Right lobe of liver (tissue), 6 donors: ENCODE measurements at regions not wholly inside any gene's neighbourhood (a gene's known extent, or its start where the extent isn't known, plus 50 kb on each side); places are given as distances from the start of the nearest gene placed in this dataset.

Experiments used
- ATAC-seq, 4 donors: fragments of 200-7000 bp; cut with Tn5 transposase; one replicate each; pipeline ENCODE4 v1.9.1; 2020; ENCODE audit warnings: mild to moderate bottlenecking in 4 of 4, moderate library complexity in 4 of 4
- DNase-seq, 3 donors: peaks; one replicate each; pipeline ENCODE4 v3.0.0-alpha.2; 2020
- H3K27ac ChIP-seq, 3 donors: fragments of 200-600 bp; one replicate each; pipeline ENCODE4 v1.8.0; 2022
- H3K27me3 ChIP-seq, 2 donors: fragments of 200-600 bp; one replicate each; pipeline ENCODE4 v1.8.0; 2022
- H3K36me3 ChIP-seq, 4 donors: fragments of 200-600 bp; sonication (generic) in 1 of 4; one replicate each; pipeline versions ENCODE4 v1.5.1 to v1.8.0; 2017 to 2022; ENCODE audit warnings: control low read depth in 1 of 4
- H3K4me1 ChIP-seq, 4 donors: fragments of 200-600 bp; sonication (generic) in 1 of 4; one replicate each; pipeline versions ENCODE4 v1.5.1 to v1.8.0; 2017 to 2022; ENCODE audit warnings: control low read depth in 1 of 4
- H3K4me3 ChIP-seq, 3 donors: fragments of 200-600 bp; one replicate each; pipeline ENCODE4 v1.8.0; 2022
- H3K9me3 ChIP-seq, 4 donors: fragments of 200-600 bp; sonication (generic) in 1 of 4; one replicate each; pipeline versions ENCODE4 v1.5.1 to v1.8.0; 2017 to 2022; ENCODE audit warnings: control low read depth in 1 of 4
- CTCF ChIP-seq, 4 donors: fragments of 200-600 bp in 3 of 4; fragments of 450-650 bp in 1 of 4; IDR thresholded peaks; one replicate each; pipeline versions ENCODE4 v1.5.1 to v1.8.0; 2016 to 2022; ENCODE audit warnings: antibody characterized with exemption in 4 of 4, mild to moderate bottlenecking in 2 of 4
- POLR2A ChIP-seq: fragments of 450-650 bp; IDR thresholded peaks from one replicate; pipeline ENCODE4 v1.6.1; 2017; ENCODE audit warnings: antibody characterized with exemption, mild to moderate bottlenecking
- WGBS: methylation state at CpG from one replicate; pipeline ENCODE4 v1.1.6; 2018; ENCODE audit warnings: low coverage, low lambda C conversion rate; ENCODE audit not compliant: insufficient coverage; ENCODE audit errors: missing lambda C conversion rate; 5-methylcytosine and 5-hydroxymethylcytosine counted together
- intact Hi-C, 2 donors: fragments of 100-400 bp; cut with DNase I; formaldehyde crosslinking; loops; one replicate each; pipeline versions ENCODE4 v1.11.2 to v1.14.1; 2022
- donor health status: DM: no; HTN: yes; CAD: no.
- donor health status: DM: no; HTN: no; CAD: no.
- donor health status: DM: no; HTN: no; CAD: no.
- donor health status: DM: no; HTN: yes; CAD: no.
- donor health status: DM: no; HTN: yes; CAD: no.

- no peak for ATAC-seq
- no peaks in the 10 kb centered on the region for H3K36me3 ChIP-seq
- H3K9me3 ChIP-seq = no peaks in the 10 kb centered on the region
- H3K27me3 ChIP-seq = no peaks in the 10 kb centered on the region
- no peak overlapping the region for H3K27ac ChIP-seq
- intact Hi-C loops = no loop called here
- WGBS = 71% methylated on average over 5 of the region's 5 CpGs
- no peaks in the 10 kb centered on the region for H3K4me1 ChIP-seq
- no peak overlapping the region for H3K4me3 ChIP-seq
- TF ChIP-seq CTCF (IDR thresholded peaks at IDR 0.05) (no peak), POLR2A (no peak)
- no peak for DNase-seq
Observed at GRCh38 chrX:10828036-10828435, 207.7 kb upstream of the MID1 start.

- no peaks in the 10 kb centered on the region for H3K36me3 ChIP-seq
- TF ChIP-seq POLR2A (no peak), CTCF (IDR thresholded peaks at IDR 0.05) (no peak)
- no peaks in the 10 kb centered on the region for H3K9me3 ChIP-seq
- ATAC-seq (peak; percentile 30 to 67 (median 39)), DNase-seq (peak in 1 of 3 donors; percentile 41)
- H3K4me1 ChIP-seq = no peaks in the 10 kb centered on the region
- no peak overlapping the region for H3K4me3 ChIP-seq
- H3K27ac ChIP-seq = no peak overlapping the region
- WGBS = 24% methylated on average over 4 of the region's 4 CpGs
- H3K27me3 ChIP-seq = no peaks in the 10 kb centered on the region
- intact Hi-C loops = no loop called here
Observed at GRCh38 chrX:10828640-10829039, 208.3 kb upstream of the MID1 start.

GRCh38 chrX:10831716-10832502, 211.5 kb upstream of the MID1 start:
- no peak overlapping the region for H3K4me3 ChIP-seq
- H3K36me3 ChIP-seq = no peaks in the 10 kb centered on the region
- H3K27ac ChIP-seq = no peak overlapping the region
- WGBS = 34% methylated on average over 7 of the region's 8 CpGs
- H3K27me3 ChIP-seq = no peaks in the 10 kb centered on the region
- ATAC-seq = peak; percentile 42 to 80 (median 54)
- no peaks in the 10 kb centered on the region for H3K4me1 ChIP-seq
- intact Hi-C loops = no loop called here
- no peaks in the 10 kb centered on the region for H3K9me3 ChIP-seq
- TF ChIP-seq POLR2A = no peak
- TF ChIP-seq CTCF (IDR thresholded peaks at IDR 0.05) = no peak
- no peak for DNase-seq

- Histone ChIP-seq H3K4me3 (no peak overlapping the region), H3K4me1 (no peaks in the 10 kb centered on the region), H3K27ac (no peak overlapping the region), H3K27me3 (no peaks in the 10 kb centered on the region), H3K9me3 (no peaks in the 10 kb centered on the region), H3K36me3 (no peaks in the 10 kb centered on the region)
- TF ChIP-seq CTCF (IDR thresholded peaks at IDR 0.05) = no peak
- no peak for TF ChIP-seq POLR2A
- DNase-seq (peak in 1 of 3 donors; percentile 31), ATAC-seq (peak in 2 of 4 donors; percentile 35 to 40)
- intact Hi-C loops = no loop called here
- WGBS = 50% methylated on average over 8 of the region's 13 CpGs
Observed at GRCh38 chrX:10833299-10834169, 213.1 kb upstream of the MID1 start.
